Stimulated activated naive CD8-positive, alpha-beta T cell treated with anti-CD3 and anti-CD28 coated beads, Interleukin-15, Interleukin-2, amounts not matched to agents 100 ng/mL and 50 ng/mL, for 24 hours (primary cell): ENCODE measurements at regions not wholly inside any gene's neighbourhood (a gene's known extent, or its start where the extent isn't known, plus 50 kb on each side); places are given as distances from the start of the nearest gene placed in this dataset.

Source experiments
- H3K27ac Mint-ChIP-seq: one replicate; pipeline ENCODE4 v1.8.0; 2021; ENCODE audit warnings: mild to moderate bottlenecking, mixed read lengths
- H3K27me3 Mint-ChIP-seq: one replicate; pipeline ENCODE4 v1.8.0; 2021; ENCODE audit warnings: mixed read lengths
- H3K36me3 Mint-ChIP-seq: one replicate; pipeline ENCODE4 v1.8.0; 2021; ENCODE audit warnings: low read depth, mixed read lengths
- H3K4me1 Mint-ChIP-seq: one replicate; pipeline ENCODE4 v1.8.0; 2021; ENCODE audit warnings: low read depth, mixed read lengths
- H3K4me3 Mint-ChIP-seq: one replicate; pipeline ENCODE4 v1.8.0; 2021; ENCODE audit warnings: mild to moderate bottlenecking, mixed read lengths
- H3K9me3 Mint-ChIP-seq: one replicate; pipeline ENCODE4 v1.8.0; 2021; ENCODE audit warnings: mixed read lengths

DNA sequence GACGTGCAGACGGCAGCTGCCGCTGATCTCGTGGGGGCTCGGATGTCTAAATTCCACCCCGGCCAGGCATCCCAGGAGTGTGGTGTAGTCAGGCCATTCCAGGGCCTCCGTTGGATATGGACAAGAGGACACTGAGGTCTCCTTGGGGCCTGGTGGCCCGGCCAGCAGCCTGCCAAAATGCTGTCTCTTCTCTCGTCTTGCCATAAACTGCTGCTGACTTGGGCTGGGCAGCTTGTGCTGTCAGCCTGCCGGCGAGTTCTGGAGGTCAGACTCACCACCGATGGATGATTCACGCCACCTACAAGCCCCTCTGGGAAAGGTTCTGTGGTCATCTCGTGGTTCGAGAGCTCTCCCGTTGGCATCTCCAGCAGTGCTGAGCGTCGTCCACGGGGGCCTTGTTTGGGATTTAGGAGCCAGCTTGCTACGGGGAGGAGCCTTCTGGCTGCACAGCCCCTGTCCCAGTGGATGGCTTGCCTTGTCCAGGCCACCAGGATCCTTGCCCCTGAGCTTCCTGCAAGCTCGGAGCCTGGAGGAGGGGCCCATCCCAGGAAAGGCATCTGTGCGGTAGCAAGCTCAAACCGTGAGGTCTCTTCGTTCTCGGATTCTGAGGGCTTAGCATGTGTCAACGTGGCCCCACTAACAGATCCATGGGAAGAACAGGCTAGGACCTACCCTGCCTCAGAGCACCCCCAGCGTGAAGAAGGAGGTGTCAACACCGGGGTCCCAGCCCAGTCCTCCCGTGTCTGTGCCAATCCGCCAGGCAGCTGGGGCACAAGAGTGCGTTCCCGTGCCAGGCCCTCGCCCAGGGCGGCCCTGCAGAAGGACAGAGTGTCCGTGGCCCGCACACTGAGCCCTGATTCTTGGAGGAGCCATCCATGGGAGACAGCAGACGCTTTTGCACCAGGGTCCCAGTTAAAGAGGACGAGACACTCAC is 1114.1 kb downstream of the BRD1 start:
- H3K27ac Mint-ChIP-seq, result no peak overlapping the region
- peaks cover 6% of the 10 kb centered on the region for H3K27me3 Mint-ChIP-seq
- peaks cover 12% of the 10 kb centered on the region for H3K9me3 Mint-ChIP-seq
- no peaks in the 10 kb centered on the region for H3K4me1 Mint-ChIP-seq
- no peaks in the 10 kb centered on the region for H3K36me3 Mint-ChIP-seq
- H3K4me3 Mint-ChIP-seq, result no peak overlapping the region

DNA sequence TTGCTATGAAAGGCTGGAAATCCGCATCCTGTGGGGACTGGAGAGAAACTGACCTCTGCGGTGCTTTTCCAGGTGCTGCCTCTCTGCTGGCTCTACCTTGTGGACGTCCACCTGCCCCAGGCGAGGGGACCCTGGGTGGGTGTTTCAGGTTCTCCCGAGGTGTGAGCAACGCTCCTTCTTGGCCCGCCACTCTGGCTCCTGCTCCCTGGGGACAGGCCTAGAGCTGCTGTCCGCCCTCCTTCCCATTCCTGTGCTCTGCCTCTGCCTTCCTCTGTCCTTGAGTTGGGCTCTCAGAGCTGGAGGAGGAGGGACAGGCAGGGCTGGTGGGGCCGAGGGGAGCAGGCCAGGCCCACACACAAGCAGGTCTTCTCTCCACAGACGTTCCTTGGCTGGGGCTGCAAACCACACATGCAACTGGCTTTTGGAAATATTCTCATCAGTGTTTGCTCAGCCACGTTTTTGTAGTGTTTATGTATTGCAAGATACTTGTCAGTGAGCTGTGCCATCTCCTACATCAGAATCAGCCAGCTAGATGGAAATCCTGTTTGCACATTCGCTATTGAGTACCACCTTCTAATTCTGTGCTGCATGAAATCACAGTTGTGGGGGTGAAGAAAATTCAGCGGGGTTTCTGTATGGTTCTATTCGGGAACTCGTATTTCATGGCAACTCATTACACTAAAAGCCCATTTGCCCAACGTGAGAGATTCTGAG is 1115.0 kb downstream of the BRD1 start:
- peaks cover 12% of the 10 kb centered on the region for H3K9me3 Mint-ChIP-seq

DNA sequence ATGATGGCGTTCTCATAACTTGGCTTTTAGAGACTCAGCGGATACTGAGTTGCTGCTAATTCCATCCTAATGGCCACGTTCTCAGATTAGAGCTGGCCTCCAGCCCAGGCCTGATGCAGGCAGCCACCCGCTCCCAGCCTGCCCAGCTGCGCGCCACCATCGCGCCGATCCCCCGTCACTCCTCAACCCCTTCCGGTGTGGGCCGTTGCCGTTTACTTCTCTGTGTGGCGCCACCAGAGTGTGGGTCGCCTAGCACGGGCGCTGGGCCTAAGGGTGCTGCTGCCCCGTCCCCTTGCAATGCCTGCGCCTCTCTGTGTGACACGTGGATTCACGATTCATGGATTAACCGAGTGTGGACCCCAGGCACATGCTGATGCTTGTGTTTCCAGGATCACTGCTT is 1116.0 kb downstream of the BRD1 start:
- no peak overlapping the region for H3K4me3 Mint-ChIP-seq
- no peaks in the 10 kb centered on the region for H3K4me1 Mint-ChIP-seq
- H3K9me3 Mint-ChIP-seq, result peaks cover 12% of the 10 kb centered on the region
- no peak overlapping the region for H3K27ac Mint-ChIP-seq
- H3K36me3 Mint-ChIP-seq, result no peaks in the 10 kb centered on the region
- peaks cover 2% of the 10 kb centered on the region for H3K27me3 Mint-ChIP-seq

More for the DNA sequence above, 1115.0 kb downstream of the BRD1 start:
- Mint-ChIP-seq H3K27ac (no peak overlapping the region), H3K36me3 (no peaks in the 10 kb centered on the region), H3K4me1 (no peaks in the 10 kb centered on the region), H3K27me3 (peaks cover 6% of the 10 kb centered on the region), H3K4me3 (no peak overlapping the region)

DNA sequence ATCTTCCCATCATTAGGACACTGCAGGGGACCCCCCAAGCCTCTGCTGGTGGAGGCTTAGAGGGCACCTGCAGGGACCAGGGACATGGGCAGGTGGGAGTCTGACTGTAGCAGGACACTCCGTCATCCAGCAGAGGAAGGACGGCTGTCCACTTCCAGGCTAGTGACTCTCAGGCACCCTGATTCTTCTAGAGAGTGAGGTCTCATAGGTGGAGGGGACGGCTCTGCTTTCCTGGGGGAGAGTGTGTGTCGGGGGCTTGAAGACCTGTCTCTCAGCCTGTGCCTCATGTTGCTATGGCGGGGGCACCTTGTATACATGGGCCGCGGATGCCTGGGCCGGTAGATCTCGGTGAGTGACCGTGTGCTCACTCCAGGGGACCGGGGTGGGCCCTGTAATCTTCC is 1116.6 kb downstream of the BRD1 start:
- no peak overlapping the region for H3K4me3 Mint-ChIP-seq
- H3K36me3 Mint-ChIP-seq, result no peaks in the 10 kb centered on the region
- H3K9me3 Mint-ChIP-seq, result peaks cover 8% of the 10 kb centered on the region
- no peaks in the 10 kb centered on the region for H3K27me3 Mint-ChIP-seq
- no peak overlapping the region for H3K27ac Mint-ChIP-seq
- no peaks in the 10 kb centered on the region for H3K4me1 Mint-ChIP-seq

DNA sequence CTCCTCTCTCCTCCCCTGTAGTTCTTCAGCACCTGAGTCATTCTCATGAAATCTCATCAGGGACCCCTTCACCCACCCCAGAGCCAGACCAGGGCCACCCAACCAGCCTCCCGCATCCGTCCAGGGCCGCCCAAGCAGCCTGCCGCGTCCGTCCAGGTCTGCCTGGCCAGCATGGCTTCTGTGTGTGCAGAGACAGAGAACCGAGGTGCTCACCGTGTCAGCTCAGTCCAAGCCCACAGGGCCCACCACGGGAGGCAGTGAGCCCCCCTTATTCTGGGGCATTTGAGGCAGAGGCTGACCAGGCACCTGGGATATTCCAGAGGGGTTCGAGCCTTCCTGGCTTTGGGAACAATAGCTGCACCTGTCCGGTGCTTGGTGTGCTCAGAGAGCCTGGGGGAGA is 1117.3 kb downstream of the BRD1 start:
- H3K27ac Mint-ChIP-seq, result no peak overlapping the region
- no peaks in the 10 kb centered on the region for H3K27me3 Mint-ChIP-seq
- H3K9me3 Mint-ChIP-seq, result peaks cover 3% of the 10 kb centered on the region
- H3K4me3 Mint-ChIP-seq, result no peak overlapping the region
- H3K36me3 Mint-ChIP-seq, result no peaks in the 10 kb centered on the region
- H3K4me1 Mint-ChIP-seq, result no peaks in the 10 kb centered on the region

DNA sequence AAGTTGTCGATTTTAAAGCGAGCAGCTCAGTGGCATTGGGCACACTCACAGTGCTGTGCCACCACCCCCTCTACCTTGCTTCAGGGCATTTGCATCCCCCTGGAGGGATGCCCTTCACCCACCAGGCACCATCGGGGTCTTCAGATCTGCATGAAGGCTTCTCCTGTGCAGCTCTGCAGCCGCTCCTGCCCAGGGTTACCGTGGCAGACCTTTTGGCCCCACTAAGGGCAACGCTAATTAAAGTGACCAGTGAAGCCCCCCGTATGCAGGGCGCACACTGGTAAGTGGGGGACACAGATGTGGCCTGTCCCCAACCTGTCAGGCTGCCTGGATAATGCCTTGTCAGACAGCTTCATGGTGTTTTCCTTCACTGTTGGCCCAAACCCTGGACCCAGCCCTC is 1117.7 kb downstream of the BRD1 start:
- no peak overlapping the region for H3K27ac Mint-ChIP-seq
- H3K36me3 Mint-ChIP-seq, result no peaks in the 10 kb centered on the region
- H3K27me3 Mint-ChIP-seq, result no peaks in the 10 kb centered on the region
- no peak overlapping the region for H3K4me3 Mint-ChIP-seq
- H3K9me3 Mint-ChIP-seq, result peaks cover under 1% of the 10 kb centered on the region
- no peaks in the 10 kb centered on the region for H3K4me1 Mint-ChIP-seq

DNA sequence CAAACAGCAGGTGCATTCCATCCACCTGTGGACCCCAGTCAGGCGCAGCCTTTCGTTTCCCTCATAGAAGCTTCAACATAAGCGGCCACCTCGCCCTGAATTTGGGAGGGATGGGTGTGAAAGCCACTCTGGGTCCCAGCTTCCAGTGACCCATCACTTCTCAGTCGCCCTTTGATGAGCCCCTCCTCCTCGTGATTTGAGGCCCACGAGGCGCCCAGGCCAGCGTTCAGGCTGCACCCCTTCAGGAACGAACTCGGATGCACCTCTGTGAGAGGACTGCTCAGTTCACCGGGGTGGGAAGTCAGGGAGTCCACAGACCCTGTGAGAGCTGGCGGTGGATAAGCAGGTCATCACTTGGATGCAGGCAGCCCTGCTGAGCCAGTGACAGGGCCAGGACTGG is 1118.2 kb downstream of the BRD1 start:
- Mint-ChIP-seq H3K4me1 (no peaks in the 10 kb centered on the region), H3K4me3 (no peak overlapping the region), H3K27ac (no peak overlapping the region), H3K9me3 (no peaks in the 10 kb centered on the region), H3K27me3 (no peaks in the 10 kb centered on the region), H3K36me3 (no peaks in the 10 kb centered on the region)

DNA sequence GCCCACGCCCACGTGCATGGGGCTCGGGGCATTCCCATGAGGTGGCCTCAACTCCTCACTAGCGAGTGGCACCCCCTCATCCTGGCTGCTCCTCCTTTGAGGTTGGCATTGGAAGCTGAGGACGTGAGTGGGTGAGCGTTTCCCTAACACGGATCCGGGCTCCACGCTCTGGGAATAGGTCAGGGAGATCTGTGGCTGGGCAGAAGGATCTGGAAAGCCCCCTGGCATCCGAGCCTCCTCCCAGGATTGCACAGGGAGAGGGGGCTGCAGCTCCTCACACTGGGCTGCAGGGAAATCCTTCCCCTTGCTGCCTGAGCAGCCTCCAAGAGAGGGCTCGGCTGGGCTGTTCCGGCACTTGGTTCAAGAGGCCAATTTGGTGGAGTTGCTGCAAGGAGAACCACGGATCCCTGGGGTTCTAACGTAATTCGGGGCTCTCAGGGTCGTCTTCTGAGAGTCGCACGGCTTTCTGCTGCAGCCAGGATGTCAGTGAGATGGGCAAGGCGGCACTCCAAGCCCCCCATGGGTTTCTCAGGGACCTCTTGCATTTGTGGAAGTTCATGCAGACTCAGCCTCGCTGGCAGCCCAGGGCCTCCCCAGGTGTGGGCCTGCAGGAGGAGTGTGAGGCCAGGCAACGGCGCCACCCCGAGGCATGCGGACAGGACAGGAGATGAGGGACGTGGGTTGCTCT is 1119.0 kb downstream of the BRD1 start:
- no peak overlapping the region for H3K27ac Mint-ChIP-seq
- no peaks in the 10 kb centered on the region for H3K36me3 Mint-ChIP-seq
- no peaks in the 10 kb centered on the region for H3K9me3 Mint-ChIP-seq
- H3K4me3 Mint-ChIP-seq, result no peak overlapping the region
- no peaks in the 10 kb centered on the region for H3K4me1 Mint-ChIP-seq
- H3K27me3 Mint-ChIP-seq, result no peaks in the 10 kb centered on the region

DNA sequence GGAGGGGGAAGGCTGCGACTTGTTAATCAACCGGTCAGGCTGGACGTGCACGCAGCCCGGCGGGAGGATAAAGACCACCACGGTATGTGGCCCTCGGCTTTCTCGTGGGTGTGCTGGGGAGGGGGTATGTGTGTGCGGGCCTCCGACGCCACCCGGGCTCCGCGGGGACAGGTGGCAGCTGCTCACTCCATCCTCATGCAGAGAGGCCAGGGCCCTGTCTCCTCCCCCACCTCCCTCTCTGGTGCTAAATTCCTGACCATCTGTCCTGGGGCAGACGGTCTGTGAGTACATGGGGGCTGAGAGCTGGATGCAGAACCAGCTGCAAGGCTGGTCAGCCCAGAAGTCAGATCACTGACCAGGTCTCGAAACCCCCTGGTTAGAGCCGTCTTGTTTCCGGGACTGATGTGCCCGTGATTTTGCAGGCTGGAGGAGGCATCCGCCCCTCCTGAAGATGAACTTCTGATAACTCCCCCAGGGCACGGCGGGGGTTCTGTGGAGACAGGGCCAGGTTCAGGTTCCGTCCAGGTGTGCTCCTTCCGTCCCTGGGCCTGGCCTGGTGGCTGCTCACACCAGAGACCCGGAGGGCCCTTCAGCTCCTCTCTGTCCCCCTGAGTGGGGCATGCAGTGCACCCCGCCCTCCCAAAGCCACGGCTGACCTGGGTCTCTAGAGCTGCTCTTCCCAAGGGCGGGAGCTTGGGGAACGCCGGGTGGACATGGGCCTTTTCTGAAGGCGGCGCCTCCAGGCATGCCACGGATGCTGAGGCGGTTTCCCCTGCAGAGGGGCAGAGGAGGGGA is 1119.7 kb downstream of the BRD1 start:
- Mint-ChIP-seq H3K36me3 (no peaks in the 10 kb centered on the region), H3K27me3 (no peaks in the 10 kb centered on the region), H3K9me3 (no peaks in the 10 kb centered on the region), H3K27ac (no peak overlapping the region), H3K4me1 (no peaks in the 10 kb centered on the region), H3K4me3 (no peak overlapping the region)

DNA sequence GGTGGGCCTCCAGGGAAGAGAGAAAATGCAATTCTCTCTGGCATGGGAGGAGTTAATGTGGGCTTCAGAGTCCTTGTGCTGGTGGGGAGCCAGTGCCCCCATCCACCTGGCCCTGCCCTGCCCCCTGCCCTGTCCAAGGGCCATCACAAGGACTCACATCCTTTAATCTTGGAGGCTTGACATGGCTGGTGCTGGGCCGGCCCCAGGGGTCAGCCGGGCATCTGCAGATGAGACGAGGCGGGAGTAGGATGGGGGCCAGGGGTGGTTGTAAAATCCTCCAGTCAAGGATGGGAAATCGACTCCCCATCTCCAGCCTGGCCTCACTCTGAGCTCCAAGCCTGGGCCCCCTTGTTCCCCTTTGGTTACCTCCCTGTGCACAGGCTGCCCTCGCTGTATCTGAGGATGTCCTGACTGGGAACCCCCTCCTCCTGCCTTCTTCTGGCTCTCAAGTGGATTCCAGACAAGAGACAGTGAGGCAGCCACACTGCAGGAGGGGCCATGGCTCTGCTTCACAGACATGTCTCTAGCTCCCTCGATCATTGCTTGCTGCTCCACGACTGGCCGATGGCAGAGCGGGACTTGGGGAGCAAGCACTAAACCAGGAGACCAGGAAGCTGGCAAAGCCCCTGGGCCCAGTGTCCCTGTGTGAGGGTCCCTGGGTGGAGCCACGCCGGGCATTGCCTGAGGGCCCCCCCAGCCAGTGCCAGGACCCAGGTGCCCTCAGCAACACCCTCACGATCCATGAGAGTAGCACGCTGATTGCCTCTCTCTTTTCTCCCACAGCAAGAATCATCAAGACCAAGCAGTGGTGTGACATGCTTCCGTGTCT is 1120.5 kb downstream of the BRD1 start:
- Mint-ChIP-seq H3K4me1 (no peaks in the 10 kb centered on the region), H3K27me3 (no peaks in the 10 kb centered on the region), H3K4me3 (no peak overlapping the region), H3K27ac (no peak overlapping the region), H3K9me3 (no peaks in the 10 kb centered on the region), H3K36me3 (no peaks in the 10 kb centered on the region)

DNA sequence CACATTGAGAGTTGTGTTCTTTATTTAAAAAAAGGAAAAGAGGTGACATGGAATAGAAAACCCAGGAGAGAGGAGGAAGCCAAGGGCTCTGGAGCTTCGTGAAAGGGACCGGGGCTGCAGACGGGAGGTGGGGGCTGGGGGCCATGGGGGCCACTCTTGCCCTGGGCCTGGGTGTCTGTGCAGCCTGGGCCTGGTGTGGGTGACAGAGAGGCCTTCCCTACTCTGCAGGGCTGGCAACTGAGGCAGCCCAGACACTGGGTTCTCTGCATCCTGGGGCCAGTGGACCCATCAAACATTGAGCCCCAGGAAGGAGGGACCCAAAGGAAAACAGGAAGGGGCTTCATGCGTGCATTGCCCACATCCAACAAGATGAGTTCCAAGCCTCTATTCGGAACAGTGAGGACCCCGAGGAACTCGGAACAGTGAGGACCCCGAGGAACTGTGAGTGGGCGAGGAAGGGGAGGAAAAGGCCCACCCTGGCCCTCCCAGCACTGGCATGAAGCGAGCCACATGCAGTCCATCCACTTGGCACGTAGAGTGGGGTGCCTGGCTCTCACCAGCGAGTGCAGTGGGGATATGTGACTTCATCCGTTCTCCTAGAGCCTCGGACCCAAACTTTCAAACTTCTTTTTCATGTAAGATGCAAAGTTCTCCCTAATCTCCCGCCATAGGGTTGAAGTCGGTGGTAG is 1121.6 kb downstream of the BRD1 start:
- Mint-ChIP-seq H3K36me3 (no peaks in the 10 kb centered on the region), H3K4me3 (no peak overlapping the region), H3K27me3 (no peaks in the 10 kb centered on the region), H3K9me3 (no peaks in the 10 kb centered on the region), H3K4me1 (no peaks in the 10 kb centered on the region), H3K27ac (no peak overlapping the region)

DNA sequence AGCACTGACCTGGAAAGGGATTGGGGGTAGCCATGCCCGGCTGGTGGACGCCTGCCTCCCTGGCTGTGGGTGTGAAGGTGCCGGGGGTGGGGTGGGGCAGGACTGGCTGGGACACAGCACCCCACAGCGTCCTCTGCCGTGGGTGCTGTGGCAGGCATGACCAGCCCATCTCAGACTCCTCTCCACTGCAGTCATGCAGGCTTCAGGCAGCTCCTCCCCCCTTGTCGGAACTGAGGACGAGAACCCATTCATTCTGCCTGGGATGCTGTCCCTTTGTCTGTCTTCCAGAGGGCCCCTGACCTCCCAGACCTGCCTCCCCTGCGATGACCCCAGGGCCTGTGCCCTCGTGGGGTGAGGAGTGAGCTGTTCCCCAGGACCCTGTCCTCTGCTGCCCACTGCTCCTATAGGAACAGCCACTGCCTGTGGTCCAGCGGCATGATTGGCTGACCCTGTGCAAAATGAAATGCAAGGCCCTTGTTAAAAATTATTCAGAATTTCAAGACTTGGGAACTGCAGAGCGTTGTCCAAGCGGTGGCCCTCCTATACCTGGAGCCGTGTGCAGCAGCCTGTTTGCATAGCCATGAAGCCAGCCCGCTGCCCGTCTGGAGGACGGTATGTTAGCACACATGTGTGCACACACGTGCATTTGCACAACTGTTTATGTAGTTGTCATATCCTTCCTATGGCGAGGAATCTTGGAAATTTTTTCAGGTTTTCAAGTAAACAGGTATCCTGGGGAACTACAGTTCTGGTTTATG is 1122.3 kb downstream of the BRD1 start:
- no peaks in the 10 kb centered on the region for H3K27me3 Mint-ChIP-seq
- H3K4me3 Mint-ChIP-seq, result no peak overlapping the region
- H3K27ac Mint-ChIP-seq, result no peak overlapping the region
- no peaks in the 10 kb centered on the region for H3K4me1 Mint-ChIP-seq
- H3K36me3 Mint-ChIP-seq, result no peaks in the 10 kb centered on the region
- no peaks in the 10 kb centered on the region for H3K9me3 Mint-ChIP-seq

DNA sequence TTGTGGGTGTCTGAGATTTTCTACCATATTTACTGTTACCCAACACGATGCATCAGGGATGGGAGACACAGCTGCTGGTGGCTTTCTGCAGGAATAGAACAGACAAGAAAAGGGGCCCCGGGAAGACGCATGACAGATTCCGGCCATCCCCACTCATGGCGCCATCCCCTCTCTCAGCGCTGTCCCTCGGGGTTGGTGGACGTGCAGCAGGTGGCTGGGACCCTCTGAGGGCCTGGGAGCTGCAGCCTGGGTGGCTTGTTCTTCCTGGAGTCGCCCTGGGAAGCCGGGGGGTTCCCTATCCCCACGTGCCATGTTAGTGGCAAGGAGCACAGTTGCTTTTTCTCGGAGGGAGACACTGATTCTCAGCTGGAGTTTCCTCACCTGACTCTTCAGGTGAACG is 1123.3 kb downstream of the BRD1 start:
- no peaks in the 10 kb centered on the region for H3K4me1 Mint-ChIP-seq
- H3K27me3 Mint-ChIP-seq, result no peaks in the 10 kb centered on the region
- H3K27ac Mint-ChIP-seq, result no peak overlapping the region
- H3K36me3 Mint-ChIP-seq, result no peaks in the 10 kb centered on the region
- H3K9me3 Mint-ChIP-seq, result no peaks in the 10 kb centered on the region
- no peak overlapping the region for H3K4me3 Mint-ChIP-seq
